NT2/D1 (cell line): ENCODE measurements at regions not wholly inside any gene's neighbourhood (a gene's known extent, or its start where the extent isn't known, plus 50 kb on each side); places are given as distances from the start of the nearest gene placed in this dataset.

Source experiments
- DNase-seq: peaks from one replicate; pipeline ENCODE4 v3.0.0-alpha.2; 2011; ENCODE audit warnings: low read depth, low spot score
- H3K27me3 ChIP-seq: 2 replicates; pipeline ENCODE4 v1.6.0; 2011; ENCODE audit warnings: mild to moderate bottlenecking; ENCODE audit not compliant: insufficient read length, insufficient read depth
- H3K36me3 ChIP-seq: 2 replicates; pipeline ENCODE4 v1.6.1; 2011; ENCODE audit warnings: mild to moderate bottlenecking, low read length, mixed read lengths; ENCODE audit not compliant: insufficient read depth, insufficient read length
- H3K4me1 ChIP-seq: 2 replicates; pipeline ENCODE4 v1.5.1; 2011; ENCODE audit not compliant: insufficient read depth, insufficient read length
- H3K4me3 ChIP-seq: 2 replicates; pipeline ENCODE4 v1.5.1; 2011; ENCODE audit warnings: low read depth; ENCODE audit not compliant: insufficient read length
- H3K9ac ChIP-seq: 2 replicates; pipeline ENCODE4 v1.6.0; 2011; ENCODE audit warnings: low read depth; ENCODE audit not compliant: insufficient read length
- H3K9me3 ChIP-seq: 2 replicates; pipeline ENCODE4 v1.5.1; 2011; ENCODE audit warnings: mild to moderate bottlenecking, low read length; ENCODE audit not compliant: insufficient read depth
- SUZ12 ChIP-seq: IDR thresholded peaks from 2 replicates; pipeline ENCODE4 v1.6.1; 2011; ENCODE audit not compliant: insufficient read length, insufficient read depth; ENCODE audit errors: extremely low read depth
- YY1 ChIP-seq: IDR thresholded peaks from 2 replicates; pipeline ENCODE4 v1.6.1; 2011; ENCODE audit not compliant: insufficient read length, insufficient read depth
- ZNF274 ChIP-seq: IDR thresholded peaks from 2 replicates; pipeline ENCODE4 v1.6.1; 2011; ENCODE audit warnings: mild to moderate bottlenecking, low read depth, low read length

GRCh38 chr13:53863520-53863919 lies 834.9 kb downstream of the OLFM4 start:
- no peak for DNase-seq
- Histone ChIP-seq H3K36me3 (no peaks in the 10 kb centered on the region), H3K4me3 (no peak overlapping the region), H3K9ac (no peak overlapping the region), H3K4me1 (no peaks in the 10 kb centered on the region), H3K27me3 (no peaks in the 10 kb centered on the region), H3K9me3 (no peaks in the 10 kb centered on the region)
- TF ChIP-seq SUZ12 (no peak), ZNF274 (no peak), YY1 (no peak)

GRCh38 chr13:53873558-53873957 lies 844.9 kb downstream of the OLFM4 start:
- no peak for DNase-seq
- Histone ChIP-seq H3K4me1 (no peaks in the 10 kb centered on the region), H3K4me3 (no peak overlapping the region), H3K27me3 (no peaks in the 10 kb centered on the region), H3K9ac (no peak overlapping the region), H3K9me3 (no peaks in the 10 kb centered on the region), H3K36me3 (no peaks in the 10 kb centered on the region)
- TF ChIP-seq ZNF274 (no peak), YY1 (no peak), SUZ12 (no peak)

- TF ChIP-seq ZNF274 (no peak), YY1 (no peak), SUZ12 (no peak)
- Histone ChIP-seq H3K9me3 (no peaks in the 10 kb centered on the region), H3K9ac (no peak overlapping the region), H3K4me1 (no peaks in the 10 kb centered on the region), H3K4me3 (no peak overlapping the region), H3K36me3 (no peaks in the 10 kb centered on the region), H3K27me3 (no peaks in the 10 kb centered on the region)
- no peak for DNase-seq
Observed at GRCh38 chr13:53878861-53879260, 850.2 kb downstream of the OLFM4 start.

GRCh38 chr13:53885997-53886396 lies 857.4 kb downstream of the OLFM4 start:
- Histone ChIP-seq H3K9ac (no peak overlapping the region), H3K27me3 (no peaks in the 10 kb centered on the region), H3K9me3 (no peaks in the 10 kb centered on the region), H3K4me1 (no peaks in the 10 kb centered on the region), H3K4me3 (no peak overlapping the region), H3K36me3 (no peaks in the 10 kb centered on the region)
- no peak for DNase-seq
- TF ChIP-seq YY1 (no peak), ZNF274 (no peak), SUZ12 (no peak)

- no peaks in the 10 kb centered on the region for H3K9me3 ChIP-seq
- TF ChIP-seq SUZ12, result no peak
- TF ChIP-seq ZNF274, result no peak
- TF ChIP-seq YY1, result no peak
- H3K9ac ChIP-seq, result no peak overlapping the region
- no peak overlapping the region for H3K4me3 ChIP-seq
- no peaks in the 10 kb centered on the region for H3K27me3 ChIP-seq
- H3K4me1 ChIP-seq, result no peaks in the 10 kb centered on the region
- no peak for DNase-seq
- no peaks in the 10 kb centered on the region for H3K36me3 ChIP-seq
Observed at GRCh38 chr13:53890696-53891095, 862.1 kb downstream of the OLFM4 start.

- TF ChIP-seq SUZ12 (no peak), YY1 (no peak), ZNF274 (no peak)
- Histone ChIP-seq H3K4me1 (no peaks in the 10 kb centered on the region), H3K4me3 (no peak overlapping the region)
Observed at GRCh38 chr13:53901593-53901992, 873.0 kb downstream of the OLFM4 start.

GRCh38 chr13:53907891-53908290 lies 879.3 kb downstream of the OLFM4 start:
- H3K9ac ChIP-seq, result no peak overlapping the region
- H3K4me3 ChIP-seq, result no peak overlapping the region
- no peak for DNase-seq
- H3K9me3 ChIP-seq, result no peaks in the 10 kb centered on the region
- no peaks in the 10 kb centered on the region for H3K4me1 ChIP-seq
- TF ChIP-seq YY1, result no peak
- TF ChIP-seq SUZ12, result no peak
- TF ChIP-seq ZNF274, result no peak
- no peaks in the 10 kb centered on the region for H3K27me3 ChIP-seq
- no peaks in the 10 kb centered on the region for H3K36me3 ChIP-seq

More at GRCh38 chr13:53901593-53901992, 873.0 kb downstream of the OLFM4 start:
- no peak for DNase-seq
- H3K9me3 ChIP-seq, result no peaks in the 10 kb centered on the region
- no peaks in the 10 kb centered on the region for H3K36me3 ChIP-seq
- H3K9ac ChIP-seq, result no peak overlapping the region
- H3K27me3 ChIP-seq, result no peaks in the 10 kb centered on the region
